SHP77 treated with DMSO at 0.1 percent for 48 hours (cell line): ENCODE measurements at regions not wholly inside any gene's neighbourhood (a gene's known extent, or its start where the extent isn't known, plus 50 kb on each side); places are given as distances from the start of the nearest gene placed in this dataset.

Experiments used
- DNase-seq: peaks from one replicate; lab custom pipeline; 2025; lab: John Stamatoyannopoulos, UW

GRCh38 chr15:53400986-53401385 lies 358.5 kb downstream of the WDR72 start:
- no peak for DNase-seq

- DNase-seq: no peak
Measured at GRCh38 chr15:53397041-53397616, 362.3 kb downstream of the WDR72 start.

GRCh38 chr15:53395871-53396270 lies 363.6 kb downstream of the WDR72 start:
- no peak for DNase-seq

- DNase-seq: no peak
Measured at GRCh38 chr15:53390549-53390948, 368.9 kb downstream of the WDR72 start.

GRCh38 chr15:53389271-53390037 lies 370.0 kb downstream of the WDR72 start:
- DNase-seq: no peak

GRCh38 chr15:53384417-53384816 lies 375.0 kb downstream of the WDR72 start:
- DNase-seq: no peak

- DNase-seq: no peak
Measured at GRCh38 chr15:53378096-53378800, 381.2 kb downstream of the WDR72 start.

GRCh38 chr15:53367740-53368139 lies 391.7 kb downstream of the WDR72 start:
- DNase-seq: no peak

GRCh38 chr15:53360881-53361280 lies 398.6 kb downstream of the WDR72 start:
- DNase-seq: no peak

- DNase-seq: no peak
Measured at GRCh38 chr15:53359038-53359437, 400.4 kb downstream of the WDR72 start.

GRCh38 chr15:53354874-53355273 lies 404.6 kb downstream of the WDR72 start:
- DNase-seq: no peak

GRCh38 chr15:53351373-53351772 lies 408.1 kb downstream of the WDR72 start:
- DNase-seq: no peak

- DNase-seq: no peak
Measured at GRCh38 chr15:53346583-53346982, 412.9 kb downstream of the WDR72 start.

GRCh38 chr15:53331328-53332190 lies 427.9 kb downstream of the WDR72 start:
- no peak for DNase-seq

- no peak for DNase-seq
Measured at GRCh38 chr15:53328341-53328740, 431.1 kb downstream of the WDR72 start.

GRCh38 chr15:53324061-53324460 lies 435.4 kb downstream of the WDR72 start:
- no peak for DNase-seq

GRCh38 chr15:53323191-53323590 lies 436.3 kb downstream of the WDR72 start:
- no peak for DNase-seq

GRCh38 chr15:53320816-53321215 lies 438.6 kb downstream of the WDR72 start:
- no peak for DNase-seq

GRCh38 chr15:53312707-53313106 lies 446.8 kb downstream of the WDR72 start:
- no peak for DNase-seq

- DNase-seq: no peak
Measured at GRCh38 chr15:53310709-53311108, 448.8 kb downstream of the WDR72 start.

- DNase-seq: no peak
Measured at GRCh38 chr15:53307952-53308624, 451.4 kb downstream of the WDR72 start.

- no peak for DNase-seq
Measured at GRCh38 chr15:53305554-53305953, 453.9 kb downstream of the WDR72 start.
